IMR-90 (cell line): ENCODE measurements at regions not wholly inside any gene's neighbourhood (a gene's known extent, or its start where the extent isn't known, plus 50 kb on each side); places are given as distances from the start of the nearest gene placed in this dataset.

Experiments
- ATAC-seq: fragments of 200-7000 bp; cut with Tn5 transposase; 2 replicates; pipeline ENCODE4 v1.9.1; 2020; ENCODE audit warnings: low read depth, mild to moderate bottlenecking, moderate library complexity
- BruUV-seq: library from RNA; stranded (reverse); fragments of 400-500 nt; replicated peaks from 2 replicates; lab custom pipeline; 2021; lab: Mats Ljungman, UMichigan
- CTCF ChIA-PET: fragments of 300-600 bp; formaldehyde crosslinking; extraction: SDS; loops from one replicate; lab custom pipeline; 2021; ENCODE audit warnings: antibody characterized with exemption; lab: Yijun Ruan, JAX
- POLR2A ChIA-PET: fragments of 300-600 bp; sonication (Branson Sonifier 250); formaldehyde crosslinking; loops from one replicate; lab custom pipeline; 2022; ENCODE audit warnings: antibody characterized with exemption; ENCODE audit not compliant: unreplicated experiment; lab: Charles Lee
- DNase-seq: peaks from one replicate; pipeline ENCODE4 v3.0.0; 2013
- H2AFZ ChIP-seq: replicated peaks from 2 replicates; pipeline ENCODE3; 2013; ENCODE audit warnings: low read length, mild to moderate bottlenecking; ENCODE audit not compliant: poor library complexity
- H2AK5ac ChIP-seq: 2 replicates; pipeline ENCODE4 v1.6.1; 2013; ENCODE audit warnings: low read depth, low read length, inconsistent platforms
- H2AK9ac ChIP-seq: replicated peaks from 2 replicates; pipeline ENCODE3; 2013; ENCODE audit warnings: mild to moderate bottlenecking, low read depth, low read length, moderate library complexity; ENCODE audit not compliant: poor library complexity
- H2BK120ac ChIP-seq: 2 replicates; pipeline ENCODE4 v1.6.1; 2013; ENCODE audit warnings: low read depth, low read length, inconsistent platforms
- H2BK15ac ChIP-seq: 3 replicates; pipeline ENCODE4 v1.6.1; 2013; ENCODE audit warnings: low read depth, low read length, inconsistent platforms
- H2BK20ac ChIP-seq: 2 replicates; pipeline ENCODE4 v1.6.1; 2013; ENCODE audit warnings: low read depth, mild to moderate bottlenecking, inconsistent platforms, low read length, moderate library complexity
- H2BK5ac ChIP-seq: 2 replicates; pipeline ENCODE4 v1.6.1; 2013; ENCODE audit warnings: mild to moderate bottlenecking, low read depth, low read length, inconsistent platforms; ENCODE audit not compliant: poor library complexity, severe bottlenecking
- H3K14ac ChIP-seq: replicated peaks from 2 replicates; pipeline ENCODE4 v1.6.1; 2013; ENCODE audit warnings: low read depth, low read length, inconsistent platforms
- H3K18ac ChIP-seq: 2 replicates; pipeline ENCODE4 v1.6.1; 2013; ENCODE audit warnings: low read depth, low read length, control low read depth
- H3K23ac ChIP-seq: 2 replicates; pipeline ENCODE4 v1.6.1; 2013; ENCODE audit warnings: low read depth, low read length, inconsistent platforms
- H3K27ac ChIP-seq: 2 replicates; pipeline ENCODE4 v1.5.1; 2013; ENCODE audit warnings: mild to moderate bottlenecking, control low read depth, low read length; ENCODE audit not compliant: insufficient read depth
- H3K27me3 ChIP-seq: 2 replicates; pipeline ENCODE4 v1.6.1; 2013; ENCODE audit warnings: low read length; ENCODE audit not compliant: control insufficient read depth, insufficient read depth
- H3K36me3 ChIP-seq: 2 replicates; pipeline ENCODE4 v1.6.1; 2013; ENCODE audit warnings: low read length, mixed read lengths; ENCODE audit not compliant: control insufficient read depth, insufficient read depth
- H3K4ac ChIP-seq: 2 replicates; pipeline ENCODE4 v1.6.1; 2013; ENCODE audit warnings: low read depth, low read length, inconsistent platforms
- H3K4me1 ChIP-seq: 2 replicates; pipeline ENCODE4 v1.6.1; 2013; ENCODE audit warnings: low read length, mixed read lengths; ENCODE audit not compliant: control insufficient read depth, insufficient read depth
- H3K4me2 ChIP-seq: 2 replicates; pipeline ENCODE4 v1.6.1; 2013; ENCODE audit warnings: low read depth, mild to moderate bottlenecking, control low read depth, low read length, moderate library complexity
- H3K4me3 ChIP-seq: 2 replicates; pipeline ENCODE4 v1.5.1; 2013; ENCODE audit warnings: low read depth, mild to moderate bottlenecking, control low read depth, low read length, moderate library complexity; ENCODE audit not compliant: insufficient read depth
- H3K56ac ChIP-seq: 2 replicates; pipeline ENCODE4 v1.6.1; 2013; ENCODE audit warnings: low read length, inconsistent platforms; ENCODE audit not compliant: insufficient read depth; ENCODE audit errors: extremely low read depth
- H3K79me1 ChIP-seq, 2 experiments: 2 replicates each; pipeline ENCODE4 v1.6.1; 2013; ENCODE audit warnings: low read length in 2 of 2, inconsistent platforms in 1 of 2, low read depth in 1 of 2
- H3K9ac ChIP-seq: 2 replicates; pipeline ENCODE4 v1.6.1; 2013; ENCODE audit warnings: low read depth, low read length, control low read depth
- H3K9me1 ChIP-seq: 2 replicates; pipeline ENCODE4 v1.6.1; 2013; ENCODE audit warnings: low read length, inconsistent platforms; ENCODE audit not compliant: insufficient read depth
- H3K9me3 ChIP-seq: 2 replicates; pipeline ENCODE4 v1.6.1; 2013; ENCODE audit warnings: low read length; ENCODE audit not compliant: control insufficient read depth, insufficient read depth
- H4K20me1 ChIP-seq: 2 replicates; pipeline ENCODE4 v1.6.1; 2013; ENCODE audit warnings: low read length, inconsistent platforms; ENCODE audit not compliant: insufficient read depth
- H4K5ac ChIP-seq: 2 replicates; pipeline ENCODE4 v1.6.1; 2013; ENCODE audit warnings: mild to moderate bottlenecking, low read depth, low read length, control low read depth
- H4K8ac ChIP-seq, 2 experiments: 2 replicates each; pipeline ENCODE4 v1.6.1; 2013; ENCODE audit warnings: low read depth in 2 of 2, low read length in 2 of 2, control low read depth in 1 of 2, inconsistent platforms in 1 of 2
- H4K91ac ChIP-seq: 2 replicates; pipeline ENCODE4 v1.6.1; 2013; ENCODE audit warnings: low read depth, low read length, inconsistent platforms; ENCODE audit not compliant: insufficient read depth
- BHLHE40 ChIP-seq: fragments of 150-350 bp; IDR thresholded peaks from 2 replicates; pipeline ENCODE4 v1.6.1; 2016; ENCODE audit warnings: mild to moderate bottlenecking, low read depth, low read length
- CEBPB ChIP-seq: IDR thresholded peaks from 2 replicates; pipeline ENCODE4 v1.6.1; 2012; ENCODE audit warnings: low read depth, low read length, improper control_type of control experiment
- CHD1 ChIP-seq: IDR thresholded peaks from 2 replicates; pipeline ENCODE4 v1.6.1; 2012; ENCODE audit warnings: low read depth, low read length, improper control_type of control experiment
- ELK1 ChIP-seq: fragments of 150-350 bp; IDR thresholded peaks from 2 replicates; pipeline ENCODE4 v1.6.1; 2016; ENCODE audit warnings: low read depth, mild to moderate bottlenecking, low read length, moderate library complexity, borderline replicate concordance
- FOS ChIP-seq: fragments of 150-350 bp; IDR thresholded peaks from 2 replicates; pipeline ENCODE4 v1.6.1; 2016; ENCODE audit warnings: low read depth, low read length
- MAZ ChIP-seq: IDR thresholded peaks from 2 replicates; pipeline ENCODE4 v1.6.1; 2012; ENCODE audit warnings: low read depth, mild to moderate bottlenecking, low read length, improper control_type of control experiment, moderate library complexity, borderline replicate concordance
- MXI1 ChIP-seq: IDR thresholded peaks from 2 replicates; pipeline ENCODE4 v1.6.1; 2012; ENCODE audit warnings: low read depth, mild to moderate bottlenecking, low read length, moderate library complexity, borderline replicate concordance
- NFE2L2 ChIP-seq: fragments of 150-350 bp; IDR thresholded peaks from 2 replicates; pipeline ENCODE4 v1.6.1; 2016; ENCODE audit warnings: low read depth, mild to moderate bottlenecking, low read length
- POLR2A ChIP-seq: IDR thresholded peaks from 2 replicates; pipeline ENCODE4 v1.6.1; 2012; ENCODE audit warnings: mild to moderate bottlenecking, low read depth, low read length
- RAD21 ChIP-seq: IDR thresholded peaks from 2 replicates; pipeline ENCODE4 v1.6.1; 2012; ENCODE audit warnings: low read length, improper control_type of control experiment
- RCOR1 ChIP-seq: IDR thresholded peaks from 2 replicates; pipeline ENCODE4 v1.6.1; 2012; ENCODE audit warnings: mild to moderate bottlenecking, low read length, improper control_type of control experiment; ENCODE audit not compliant: insufficient replicate concordance
- RFX5 ChIP-seq: IDR thresholded peaks from 2 replicates; pipeline ENCODE4 v1.8.0; 2012; ENCODE audit warnings: low read depth, mild to moderate bottlenecking, low read length, moderate library complexity
- SMC3 ChIP-seq: fragments of 150-350 bp; IDR thresholded peaks from 2 replicates; pipeline ENCODE4 v1.6.1; 2016; ENCODE audit warnings: low read depth, mild to moderate bottlenecking, antibody characterized with exemption, low read length, moderate library complexity
- USF2 ChIP-seq: fragments of 150-350 bp; IDR thresholded peaks from 2 replicates; pipeline ENCODE4 v1.6.1; 2017; ENCODE audit warnings: mild to moderate bottlenecking, antibody characterized with exemption, low read length, low read depth
- WGBS, 2 experiments: methylation state at CpG; one replicate each; pipeline versions ENCODE4 v1.1.5 to v1.1.7; 2013; ENCODE audit warnings: missing lambda C conversion rate in 2 of 2; ENCODE audit not compliant: insufficient read length in 1 of 2; ENCODE audit errors: extremely low coverage in 2 of 2; 5-methylcytosine and 5-hydroxymethylcytosine counted together
- dilution Hi-C: fragments of 300-500 bp; cut with HindIII; formaldehyde crosslinking; loops from one replicate; pipeline ENCODE4 v1.14.3; 2018; ENCODE audit warnings: low sequenced_read_pairs; ENCODE audit not compliant: unreplicated experiment
- in situ Hi-C: fragments of 300-500 bp; cut with MboI; formaldehyde crosslinking; loops from 3 replicates; pipeline ENCODE4 v1.14.3; 2019; ENCODE audit warnings: low sequenced_read_pairs, inconsistent platforms, mixed read lengths
- intact Hi-C: fragments of 100-400 bp; cut with micrococcal nuclease; formaldehyde crosslinking; loops from 2 replicates; pipeline ENCODE4 v1.10.0; 2022

GRCh38 chr12:127928615-127929571, 338.1 kb upstream of the TMEM132C start:
- Histone ChIP-seq H3K9me1 (no peaks in the 10 kb centered on the region), H3K23ac (no peak overlapping the region), H3K9me3 (peaks cover 12% of the 10 kb centered on the region; the same call in 1 of the 2 replicates), H4K91ac (no peak overlapping the region), H3K56ac (no peak overlapping the region), H3K4me2 (no peak overlapping the region), H4K8ac (no peak overlapping the region), H2BK120ac (no peak overlapping the region), H3K4ac (no peak overlapping the region), H3K27ac (no peak overlapping the region), H3K4me1 (no peaks in the 10 kb centered on the region), H4K20me1 (no peaks in the 10 kb centered on the region), H3K79me1 (no peaks in the 10 kb centered on the region), H3K36me3 (no peaks in the 10 kb centered on the region), H2BK5ac (no peak overlapping the region), H3K18ac (no peak overlapping the region), H4K5ac (no peak overlapping the region), H2AFZ (no peak overlapping the region), H2AK5ac (no peak overlapping the region), H2AK9ac (no peak overlapping the region), H3K4me3 (no peak overlapping the region), H3K9ac (no peak overlapping the region), H2BK15ac (no peak overlapping the region), H3K14ac (no peak overlapping the region), H3K27me3 (no peaks in the 10 kb centered on the region), H2BK20ac (no peak overlapping the region)
- ChIA-PET CTCF (no interaction called here), POLR2A (no interaction called here)
- no peak for ATAC-seq
- WGBS, 2 experiments, result no CpG with 5 or more reads among the region's 3 CpGs
- dilution Hi-C loops, result no loop called here
- no peak for DNase-seq
- no peak for TF ChIP-seq CEBPB
- TF ChIP-seq MXI1, result no peak
- no peak for TF ChIP-seq RCOR1
- no peak for TF ChIP-seq RFX5
- no peak for TF ChIP-seq NFE2L2
- no peak for TF ChIP-seq RAD21
- no peak for TF ChIP-seq USF2
- no peak for TF ChIP-seq MAZ
- no peak for TF ChIP-seq ELK1
- TF ChIP-seq CHD1, result no peak
- TF ChIP-seq POLR2A, result no peak
- TF ChIP-seq FOS, result no peak
- no peak for TF ChIP-seq SMC3
- TF ChIP-seq BHLHE40, result no peak
- no TSS peak for BruUV-seq
- in situ Hi-C loops, result no loop called here
- intact Hi-C loops, result no loop called here
